Endothelial cell of umbilical vein (primary cell): ENCODE measurements at regions not wholly inside any gene's neighbourhood (a gene's known extent, or its start where the extent isn't known, plus 50 kb on each side); places are given as distances from the start of the nearest gene placed in this dataset.

Experiments used
- BruUV-seq: library from RNA; stranded (reverse); fragments of 400-500 nt; replicated peaks from 2 replicates; lab custom pipeline; 2021; lab: Mats Ljungman, UMichigan
- CTCF ChIA-PET: fragments of 300-600, 350-600 bp; sonication (Branson Sonifier 250); formaldehyde crosslinking; loops from one replicate; lab custom pipeline; 2021; ENCODE audit warnings: antibody characterized with exemption, inconsistent platforms; lab: Charles Lee
- POLR2A ChIA-PET: fragments of 300-600, 350-600 bp; sonication (Branson Sonifier 250); formaldehyde crosslinking; loops from one replicate; lab custom pipeline; 2021; ENCODE audit warnings: antibody characterized with exemption, inconsistent platforms; lab: Charles Lee
- DNase-seq: peaks from one replicate; pipeline ENCODE4 v3.0.0-alpha.2; 2011; ENCODE audit warnings: low read depth, low spot score
- FAIRE-seq: peaks from 2 replicates; lab custom pipeline; 2011; peaks lifted over from hg19 to GRCh38; lab: Jason Lieb, UNC
- H2AFZ ChIP-seq: 2 replicates; pipeline ENCODE4 v1.6.0; 2012; ENCODE audit warnings: low read depth, low read length, control low read depth, inconsistent platforms
- H3K27ac ChIP-seq: 2 replicates; pipeline ENCODE4 v1.5.1; 2011; ENCODE audit warnings: low read depth, mild to moderate bottlenecking, control low read depth, low read length, moderate library complexity; ENCODE audit not compliant: insufficient read depth
- H3K27me3 ChIP-seq, 2 experiments: 2 replicates each; pipeline versions ENCODE4 v1.6.0 to v1.6.1; 2011; ENCODE audit warnings: low read length in 2 of 2, mixed read lengths in 1 of 2; ENCODE audit not compliant: control insufficient read depth in 2 of 2, insufficient read depth in 2 of 2
- H3K36me3 ChIP-seq, 2 experiments: 2 replicates in 1 of 2; 3 replicates in 1 of 2; pipeline ENCODE4 v1.5.1; 2011; ENCODE audit warnings: low read length in 2 of 2, mild to moderate bottlenecking in 1 of 2, moderate library complexity in 1 of 2; ENCODE audit not compliant: control insufficient read depth in 2 of 2, insufficient read depth in 2 of 2; ENCODE audit errors: extremely low read depth in 1 of 2
- H3K4me1 ChIP-seq: 3 replicates; pipeline ENCODE4 v1.5.1; 2011; ENCODE audit warnings: mild to moderate bottlenecking, low read length; ENCODE audit not compliant: control insufficient read depth, insufficient read depth; ENCODE audit errors: extremely low read depth
- H3K4me2 ChIP-seq: 2 replicates; pipeline ENCODE4 v1.6.1; 2011; ENCODE audit warnings: low read length, control low read depth, mixed read lengths; ENCODE audit not compliant: insufficient read depth
- H3K4me3 ChIP-seq, 3 experiments: fragments of 200-600 bp in 1 of 3; sonication (generic), shearing (Covaris generic) in 1 of 3; replicated peaks in 1 of 3; 2 replicates each; pipeline ENCODE4 v1.5.1; 2011 to 2016; ENCODE audit warnings: control low read depth in 3 of 3, low read length in 3 of 3, mild to moderate bottlenecking in 2 of 3, inconsistent platforms in 1 of 3, low read depth in 1 of 3, moderate library complexity in 1 of 3; ENCODE audit not compliant: insufficient read depth in 1 of 3
- H3K79me2 ChIP-seq: 2 replicates; pipeline ENCODE4 v1.6.0; 2012; ENCODE audit warnings: low read length, inconsistent platforms; ENCODE audit not compliant: control insufficient read depth, insufficient read depth
- H3K9ac ChIP-seq: replicated peaks from 2 replicates; pipeline ENCODE3; 2011; ENCODE audit warnings: low read length, control low read depth; ENCODE audit not compliant: insufficient read depth; ENCODE audit errors: extremely low read depth
- H3K9me1 ChIP-seq: replicated peaks from 3 replicates; pipeline ENCODE4 v1.6.0; 2011; ENCODE audit warnings: mild to moderate bottlenecking, low read length; ENCODE audit not compliant: control insufficient read depth, insufficient read depth; ENCODE audit errors: extremely low read depth
- H3K9me3 ChIP-seq: replicated peaks from 2 replicates; pipeline ENCODE4 v1.5.1; 2012; ENCODE audit warnings: low read length, inconsistent platforms; ENCODE audit not compliant: control insufficient read depth, insufficient read depth
- H4K20me1 ChIP-seq: replicated peaks from 2 replicates; pipeline ENCODE3; 2011; ENCODE audit warnings: mild to moderate bottlenecking, low read length; ENCODE audit not compliant: control insufficient read depth, insufficient read depth; ENCODE audit errors: extremely low read depth
- EZH2 ChIP-seq: IDR thresholded peaks from 2 replicates; pipeline ENCODE4 v1.6.1; 2012; ENCODE audit warnings: borderline replicate concordance, low read depth, mild to moderate bottlenecking, moderate library complexity, low read length, inconsistent platforms; ENCODE audit not compliant: severe bottlenecking
- FOS ChIP-seq: IDR thresholded peaks from 2 replicates; pipeline ENCODE4 v1.6.1; 2011; ENCODE audit warnings: mild to moderate bottlenecking, low read length, moderate library complexity, borderline replicate concordance; ENCODE audit not compliant: insufficient read depth
- GATA2 ChIP-seq: IDR thresholded peaks from 2 replicates; pipeline ENCODE4 v1.7.0; 2011; ENCODE audit warnings: low read depth, mild to moderate bottlenecking, moderate library complexity, mixed read lengths, low read length; ENCODE audit not compliant: insufficient read length, insufficient read depth
- JUN ChIP-seq: IDR thresholded peaks from 2 replicates; pipeline ENCODE4 v1.6.1; 2011; ENCODE audit warnings: borderline replicate concordance, low read depth; ENCODE audit not compliant: insufficient read length, insufficient read depth
- MAX ChIP-seq: IDR thresholded peaks from 2 replicates; pipeline ENCODE4 v1.6.1; 2011; ENCODE audit not compliant: insufficient read depth, insufficient read length
- MYC ChIP-seq: IDR thresholded peaks from one replicate; pipeline ENCODE4 v1.6.1; 2011; ENCODE audit warnings: mild to moderate bottlenecking, low read depth, low read length
- dilution Hi-C: fragments of 300-500 bp; cut with MboI; formaldehyde crosslinking; loops from one replicate; pipeline ENCODE4 v1.15.0; 2019; ENCODE audit warnings: low sequenced_read_pairs; ENCODE audit not compliant: extremely low pct_ligation_motif_present
- intact Hi-C: fragments of 100-400 bp; cut with micrococcal nuclease; formaldehyde crosslinking; loops from one replicate; pipeline ENCODE4 v1.10.0; 2022

GRCh38 chr9:121598167-121598964 is 53.1 kb upstream of the DAB2IP start:
- DNase-seq (no peak), FAIRE-seq (no peak)
- no peaks in the 10 kb centered on the region for H3K36me3 ChIP-seq
- peaks cover 37 to 44% of the 10 kb centered on the region in 2 experiments for H3K27me3 ChIP-seq
- CTCF ChIA-PET: interaction anchor here (0.6 to 2.2 kb wide), 3 partner anchors 11 to 90 kb away, joined by 3 to 6 read pairs (median 3); no protein-coding TSS in a partner anchor
- dilution Hi-C loops (no loop called here), intact Hi-C loops (loop anchor here (1.0 to 2.0 kb wide), 2 partner anchors 31 to 48 kb away; no protein-coding TSS in a partner anchor)
- no peak overlapping the region for H3K27ac ChIP-seq
- no peaks in the 10 kb centered on the region for H3K9me1 ChIP-seq
- no peaks in the 10 kb centered on the region for H3K9me3 ChIP-seq
- no peak overlapping the region for H3K4me3 ChIP-seq
- H3K4me1 ChIP-seq: peaks cover 4% of the 10 kb centered on the region
- H3K9ac ChIP-seq: no peak overlapping the region
- no peaks in the 10 kb centered on the region for H4K20me1 ChIP-seq
- H3K4me2 ChIP-seq: no peak overlapping the region
- POLR2A ChIA-PET: no interaction called here
- H2AFZ ChIP-seq: no peak overlapping the region
- H3K79me2 ChIP-seq: no peaks in the 10 kb centered on the region
- TF ChIP-seq FOS (no peak), MYC (no peak), MAX (no peak), JUN (no peak), GATA2 (no peak), EZH2 (no peak)
- no TSS peak for BruUV-seq
